NB4 (cell line): ENCODE measurements at regions not wholly inside any gene's neighbourhood (a gene's known extent, or its start where the extent isn't known, plus 50 kb on each side); places are given as distances from the start of the nearest gene placed in this dataset.

ENCODE experiments used
- DNase-seq: peaks from one replicate; pipeline ENCODE4 v3.0.0; 2010; ENCODE audit warnings: low read depth
- H3K4me3 ChIP-seq: one replicate; pipeline ENCODE4 v1.5.1; 2011; ENCODE audit warnings: mild to moderate bottlenecking, low read depth, low read length, moderate library complexity
- CTCF ChIP-seq: IDR thresholded peaks from one replicate; pipeline ENCODE4 v1.5.1; 2012; ENCODE audit warnings: low read depth, low read length
- MAX ChIP-seq: IDR thresholded peaks from 2 replicates; pipeline ENCODE4 v1.6.1; 2011; ENCODE audit warnings: low read depth, low read length
- MYC ChIP-seq: IDR thresholded peaks from 2 replicates; pipeline ENCODE4 v1.6.1; 2011; ENCODE audit warnings: low read depth, low read length
- POLR2A ChIP-seq: IDR thresholded peaks from 2 replicates; pipeline ENCODE4 v1.6.1; 2011; ENCODE audit warnings: mild to moderate bottlenecking; ENCODE audit not compliant: insufficient read length; ENCODE audit errors: extremely low read depth

DNA sequence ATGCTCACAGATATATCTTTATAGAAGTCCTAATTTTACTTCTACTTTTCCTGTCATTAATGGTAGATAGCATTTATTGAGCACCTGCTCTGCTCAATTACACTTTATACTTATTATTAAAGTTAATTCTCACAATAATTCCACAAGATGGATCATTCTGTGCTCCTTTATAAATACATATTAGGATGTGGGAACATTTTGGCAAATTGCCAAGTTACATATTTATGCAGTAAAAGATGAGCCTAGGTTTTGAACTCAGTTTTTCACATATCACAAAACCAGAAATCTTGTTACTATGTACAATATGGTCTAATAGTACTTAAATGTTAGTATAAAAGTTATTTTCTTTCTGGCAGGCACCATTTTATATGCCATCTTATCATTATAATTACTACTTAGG, 895.0 kb upstream of the B3GALT2 start:
- no peak for DNase-seq
- TF ChIP-seq POLR2A (no peak), MAX (no peak), CTCF (no peak), MYC (no peak)
- no peak overlapping the region for H3K4me3 ChIP-seq

GRCh38 chr1:194080826-194081225, 894.4 kb upstream of the B3GALT2 start:
- no peak overlapping the region for H3K4me3 ChIP-seq
- no peak for DNase-seq
- no peak for TF ChIP-seq POLR2A
- no peak for TF ChIP-seq MAX
- TF ChIP-seq CTCF, result no peak
- TF ChIP-seq MYC, result no peak

DNA sequence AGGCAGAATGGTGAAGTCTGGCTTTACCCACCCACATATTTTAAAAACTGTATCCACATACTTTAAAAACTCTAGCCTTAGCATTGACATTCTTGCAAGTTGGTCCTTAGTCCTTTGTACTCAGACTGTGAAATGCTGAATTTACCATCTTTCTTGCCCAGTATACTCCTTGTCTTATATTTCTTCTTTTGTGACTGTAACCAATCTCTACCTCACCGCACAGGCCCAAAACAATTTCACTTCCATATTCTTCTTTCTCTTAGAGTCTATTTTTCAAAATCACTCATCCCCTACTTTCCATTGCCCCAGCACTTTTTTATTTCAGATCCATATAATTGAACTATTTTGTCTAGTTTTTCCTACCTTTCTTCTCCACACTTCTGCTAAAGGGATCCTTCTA, 892.4 kb upstream of the B3GALT2 start:
- no peak for DNase-seq
- H3K4me3 ChIP-seq, result no peak overlapping the region
- TF ChIP-seq POLR2A, result no peak

DNA sequence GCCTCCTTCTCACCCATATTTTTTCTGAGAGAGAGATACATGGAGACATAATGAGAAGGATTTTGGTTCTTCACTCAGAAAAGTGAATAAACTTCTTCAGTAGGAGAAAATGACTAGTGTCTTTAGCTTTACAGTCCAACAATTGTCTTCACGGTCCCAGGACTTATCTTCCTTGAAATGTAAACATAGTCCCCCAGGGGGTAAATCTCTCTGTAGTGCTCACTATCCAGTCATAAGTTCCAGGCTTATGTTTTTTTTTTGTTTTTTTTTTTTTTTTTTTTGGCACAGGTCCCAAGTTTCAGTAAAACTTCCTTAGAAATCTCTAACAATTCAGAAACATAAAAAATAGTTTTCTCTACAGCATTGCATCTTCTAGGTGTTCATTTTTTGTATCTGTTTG, 890.2 kb upstream of the B3GALT2 start:
- no peak overlapping the region for H3K4me3 ChIP-seq
- TF ChIP-seq MYC (no peak), POLR2A (no peak), MAX (no peak), CTCF (no peak)
- DNase-seq, result no peak

DNA sequence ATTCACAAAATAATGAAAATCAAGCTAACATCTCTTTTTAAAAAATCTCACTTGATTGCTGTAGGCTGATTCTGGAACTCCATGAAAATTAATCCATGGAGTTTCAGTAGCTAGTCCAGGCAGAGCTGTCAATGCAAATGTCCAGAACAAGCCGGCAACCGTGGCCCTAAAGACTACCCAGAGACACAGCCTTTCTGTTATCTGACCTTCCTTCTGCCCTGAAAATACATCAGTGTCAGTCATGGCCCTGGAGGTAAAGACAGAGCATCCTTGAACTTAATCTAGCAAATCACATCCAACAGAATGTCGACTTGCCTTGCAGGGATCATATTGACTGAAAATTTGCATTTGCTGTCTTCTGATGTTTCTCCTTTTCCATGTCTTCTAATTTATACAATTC, 887.4 kb upstream of the B3GALT2 start:
- H3K4me3 ChIP-seq, result no peak overlapping the region
- TF ChIP-seq MYC (no peak), MAX (no peak), POLR2A (no peak), CTCF (no peak)
- no peak for DNase-seq

- no peak for TF ChIP-seq POLR2A
- no peak for TF ChIP-seq MYC
- TF ChIP-seq MAX, result no peak
- TF ChIP-seq CTCF, result no peak
- DNase-seq, result no peak
- no peak overlapping the region for H3K4me3 ChIP-seq
Measured at GRCh38 chr1:194071205-194071604, 884.8 kb upstream of the B3GALT2 start.
